ENCODE measurements at regions not wholly inside any gene's neighbourhood (a gene's known extent, or its start where the extent isn't known, plus 50 kb on each side); places are given as distances from the start of the nearest gene placed in this dataset.
"Not testable (repeated sequence)": the region's sequence is repeated elsewhere in the genome, so short reads cannot be mapped to it uniquely, and the experiment has no call there.

- in situ Hi-C loops (cut with MboI; ENCODE audit: low sequenced_read_pairs) = no loop called here
Observed at GRCh38 chr15:58352026-58352929, 79.5 kb upstream of the LIPC start.

- in situ Hi-C loops (cut with MboI; ENCODE audit: low sequenced_read_pairs) = no loop called here
Observed at GRCh38 chr15:58355382-58355971, 76.3 kb upstream of the LIPC start.

GRCh38 chr15:58355973-58356372 lies 75.8 kb upstream of the LIPC start:
- in situ Hi-C loops (cut with MboI; ENCODE audit: low sequenced_read_pairs) = no loop called here

- in situ Hi-C loops (cut with MboI; ENCODE audit: low sequenced_read_pairs) = no loop called here
Observed at GRCh38 chr15:58357529-58358476, 74.0 kb upstream of the LIPC start.

GRCh38 chr15:58360421-58361090 lies 71.2 kb upstream of the LIPC start:
- in situ Hi-C loops (cut with MboI; ENCODE audit: low sequenced_read_pairs) = no loop called here

- in situ Hi-C loops (cut with MboI; ENCODE audit: low sequenced_read_pairs) = no loop called here
Observed at GRCh38 chr15:58361273-58361759, 70.5 kb upstream of the LIPC start.

GRCh38 chr15:58362262-58362922 lies 69.4 kb upstream of the LIPC start:
- in situ Hi-C loops (cut with MboI; ENCODE audit: low sequenced_read_pairs) = no loop called here

GRCh38 chr15:58363118-58363517 lies 68.7 kb upstream of the LIPC start:
- in situ Hi-C loops (cut with MboI; ENCODE audit: low sequenced_read_pairs) = not testable (repeated sequence)

GRCh38 chr15:58363673-58364072 lies 68.1 kb upstream of the LIPC start:
- in situ Hi-C loops (cut with MboI; ENCODE audit: low sequenced_read_pairs) = not testable (repeated sequence)

GRCh38 chr15:58365098-58365497 lies 66.7 kb upstream of the LIPC start:
- in situ Hi-C loops (cut with MboI; ENCODE audit: low sequenced_read_pairs) = not testable (repeated sequence)

GRCh38 chr15:58369261-58369701 lies 62.5 kb upstream of the LIPC start:
- in situ Hi-C loops (cut with MboI; ENCODE audit: low sequenced_read_pairs) = no loop called here

- in situ Hi-C loops (cut with MboI; ENCODE audit: low sequenced_read_pairs) = no loop called here
Observed at GRCh38 chr15:58369956-58370355, 61.8 kb upstream of the LIPC start.

GRCh38 chr15:58374147-58374546 lies 57.6 kb upstream of the LIPC start:
- in situ Hi-C loops (cut with MboI; ENCODE audit: low sequenced_read_pairs) = no loop called here

GRCh38 chr15:58377193-58377592 lies 54.6 kb upstream of the LIPC start:
- in situ Hi-C loops (cut with MboI; ENCODE audit: low sequenced_read_pairs) = no loop called here

- in situ Hi-C loops (cut with MboI; ENCODE audit: low sequenced_read_pairs) = no loop called here
Observed at GRCh38 chr15:58378241-58379085, 53.3 kb upstream of the LIPC start.

GRCh38 chr15:58379454-58379853 lies 52.3 kb upstream of the LIPC start:
- in situ Hi-C loops (cut with MboI; ENCODE audit: low sequenced_read_pairs) = not testable (repeated sequence)

GRCh38 chr15:58380280-58380945 lies 51.4 kb upstream of the LIPC start:
- in situ Hi-C loops (cut with MboI; ENCODE audit: low sequenced_read_pairs) = no loop called here

GRCh38 chr15:58381697-58382096 lies 50.1 kb upstream of the LIPC start:
- in situ Hi-C loops (cut with MboI; ENCODE audit: low sequenced_read_pairs) = no loop called here

Measured in HL-60/S4 (cell line).